Neural crest cell (in vitro differentiated cells): ENCODE measurements at regions not wholly inside any gene's neighbourhood (a gene's known extent, or its start where the extent isn't known, plus 50 kb on each side); places are given as distances from the start of the nearest gene placed in this dataset.

Experiments used
- DNase-seq: peaks from one replicate; pipeline ENCODE4 v3.0.0; 2021; ENCODE audit warnings: low read depth, mixed read lengths, low spot score
- H3K27ac Mint-ChIP-seq: one replicate; pipeline ENCODE4 v1.8.0; 2021; ENCODE audit warnings: mild to moderate bottlenecking, mixed read lengths; ENCODE audit not compliant: unreplicated experiment
- H3K27me3 Mint-ChIP-seq: 2 replicates; pipeline ENCODE4 v1.8.0; 2021; ENCODE audit warnings: low read depth, mild to moderate bottlenecking, mixed read lengths
- H3K36me3 Mint-ChIP-seq: 2 replicates; pipeline ENCODE4 v1.8.0; 2021; ENCODE audit warnings: low read depth, mild to moderate bottlenecking, mixed read lengths
- H3K4me1 Mint-ChIP-seq: 2 replicates; pipeline ENCODE4 v1.8.0; 2021; ENCODE audit warnings: mixed read lengths
- H3K4me3 Mint-ChIP-seq: one replicate; pipeline ENCODE4 v1.8.0; 2021; ENCODE audit warnings: mild to moderate bottlenecking, mixed read lengths
- H3K9me3 Mint-ChIP-seq: 2 replicates; pipeline ENCODE4 v1.8.0; 2021; ENCODE audit warnings: mixed read lengths
- TF ChIP-seq, protein P1 (sequence below): fragments of 200-600 bp; sonication (generic); conservative IDR thresholded peaks from 2 replicates; pipeline ENCODE4 v1.5.0; 2021; ENCODE audit warnings: antibody characterized with exemption, mild to moderate bottlenecking

DNA sequence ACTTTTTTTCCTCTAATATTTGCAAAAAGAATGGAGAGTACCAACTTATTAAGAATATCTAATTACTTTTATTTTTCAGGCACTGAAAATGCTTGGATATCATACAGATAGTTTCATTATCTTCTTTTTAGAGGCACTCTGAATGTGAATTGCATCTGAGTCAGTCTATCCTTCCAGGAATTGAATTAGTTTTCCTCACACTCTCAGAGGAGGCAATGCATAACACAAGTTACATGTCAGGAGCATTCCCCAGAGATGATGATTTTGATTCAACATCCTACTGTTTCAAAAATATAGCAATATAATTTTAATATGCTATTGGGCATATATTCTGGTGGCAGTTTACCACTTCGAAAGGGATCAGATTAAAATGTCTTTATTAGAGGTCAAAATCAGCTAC lies 1315.4 kb downstream of the PCDH9 start:
- no peak for DNase-seq
- Mint-ChIP-seq H3K4me1 (no peaks in the 10 kb centered on the region), H3K27ac (no peak overlapping the region), H3K36me3 (no peaks in the 10 kb centered on the region), H3K4me3 (no peak overlapping the region), H3K9me3 (no peaks in the 10 kb centered on the region), H3K27me3 (no peaks in the 10 kb centered on the region)
- TF ChIP-seq, protein P1, sequence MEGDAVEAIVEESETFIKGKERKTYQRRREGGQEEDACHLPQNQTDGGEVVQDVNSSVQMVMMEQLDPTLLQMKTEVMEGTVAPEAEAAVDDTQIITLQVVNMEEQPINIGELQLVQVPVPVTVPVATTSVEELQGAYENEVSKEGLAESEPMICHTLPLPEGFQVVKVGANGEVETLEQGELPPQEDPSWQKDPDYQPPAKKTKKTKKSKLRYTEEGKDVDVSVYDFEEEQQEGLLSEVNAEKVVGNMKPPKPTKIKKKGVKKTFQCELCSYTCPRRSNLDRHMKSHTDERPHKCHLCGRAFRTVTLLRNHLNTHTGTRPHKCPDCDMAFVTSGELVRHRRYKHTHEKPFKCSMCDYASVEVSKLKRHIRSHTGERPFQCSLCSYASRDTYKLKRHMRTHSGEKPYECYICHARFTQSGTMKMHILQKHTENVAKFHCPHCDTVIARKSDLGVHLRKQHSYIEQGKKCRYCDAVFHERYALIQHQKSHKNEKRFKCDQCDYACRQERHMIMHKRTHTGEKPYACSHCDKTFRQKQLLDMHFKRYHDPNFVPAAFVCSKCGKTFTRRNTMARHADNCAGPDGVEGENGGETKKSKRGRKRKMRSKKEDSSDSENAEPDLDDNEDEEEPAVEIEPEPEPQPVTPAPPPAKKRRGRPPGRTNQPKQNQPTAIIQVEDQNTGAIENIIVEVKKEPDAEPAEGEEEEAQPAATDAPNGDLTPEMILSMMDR: no peak

DNA sequence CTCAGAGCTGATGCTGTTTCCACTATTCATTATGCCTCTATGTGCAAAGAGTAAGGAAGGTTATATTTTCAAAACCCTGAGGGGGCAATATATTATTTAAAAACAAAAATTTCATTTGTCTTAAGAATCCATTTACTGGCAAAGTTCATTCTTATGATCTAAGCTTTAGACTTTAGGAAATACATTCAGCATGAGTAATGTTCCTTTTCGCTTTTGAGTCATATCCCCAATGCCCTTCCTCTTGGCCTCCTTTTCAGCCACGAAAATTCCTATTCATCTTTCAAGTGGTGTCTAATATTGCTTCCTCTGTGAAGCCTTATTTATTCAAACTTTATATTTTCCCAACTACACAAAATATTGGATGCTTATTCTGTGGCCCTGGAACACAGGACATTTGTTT lies 1317.0 kb downstream of the PCDH9 start:
- Mint-ChIP-seq H3K27ac (no peak overlapping the region), H3K9me3 (peaks cover 4% of the 10 kb centered on the region), H3K4me3 (no peak overlapping the region), H3K4me1 (no peaks in the 10 kb centered on the region), H3K36me3 (no peaks in the 10 kb centered on the region), H3K27me3 (no peaks in the 10 kb centered on the region)
- TF ChIP-seq, protein P1: no peak
- no peak for DNase-seq

DNA sequence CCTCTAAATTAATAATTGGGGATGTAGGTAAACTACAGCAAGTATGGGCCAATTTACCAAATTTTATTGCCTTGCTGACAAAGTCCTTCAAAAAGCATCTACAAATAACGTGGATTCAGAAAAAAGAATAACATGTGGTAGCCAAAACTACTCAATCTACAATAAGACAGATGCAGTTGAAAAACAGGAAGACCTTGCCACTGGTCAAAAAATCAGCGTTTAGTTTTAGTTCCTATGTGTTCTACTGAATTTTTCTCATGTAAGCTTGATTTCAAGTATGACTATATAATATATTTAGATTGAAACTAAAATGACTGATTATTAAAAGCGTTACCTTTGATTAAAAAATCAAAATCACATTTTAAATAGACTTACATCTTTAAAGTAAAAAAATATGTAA lies 1317.6 kb downstream of the PCDH9 start:
- H3K36me3 Mint-ChIP-seq: no peaks in the 10 kb centered on the region
- no peaks in the 10 kb centered on the region for H3K4me1 Mint-ChIP-seq
- no peak overlapping the region for H3K4me3 Mint-ChIP-seq
- no peak overlapping the region for H3K27ac Mint-ChIP-seq
- DNase-seq: no peak
- H3K27me3 Mint-ChIP-seq: no peaks in the 10 kb centered on the region
- TF ChIP-seq, protein P1: no peak
- H3K9me3 Mint-ChIP-seq: peaks cover 6% of the 10 kb centered on the region

DNA sequence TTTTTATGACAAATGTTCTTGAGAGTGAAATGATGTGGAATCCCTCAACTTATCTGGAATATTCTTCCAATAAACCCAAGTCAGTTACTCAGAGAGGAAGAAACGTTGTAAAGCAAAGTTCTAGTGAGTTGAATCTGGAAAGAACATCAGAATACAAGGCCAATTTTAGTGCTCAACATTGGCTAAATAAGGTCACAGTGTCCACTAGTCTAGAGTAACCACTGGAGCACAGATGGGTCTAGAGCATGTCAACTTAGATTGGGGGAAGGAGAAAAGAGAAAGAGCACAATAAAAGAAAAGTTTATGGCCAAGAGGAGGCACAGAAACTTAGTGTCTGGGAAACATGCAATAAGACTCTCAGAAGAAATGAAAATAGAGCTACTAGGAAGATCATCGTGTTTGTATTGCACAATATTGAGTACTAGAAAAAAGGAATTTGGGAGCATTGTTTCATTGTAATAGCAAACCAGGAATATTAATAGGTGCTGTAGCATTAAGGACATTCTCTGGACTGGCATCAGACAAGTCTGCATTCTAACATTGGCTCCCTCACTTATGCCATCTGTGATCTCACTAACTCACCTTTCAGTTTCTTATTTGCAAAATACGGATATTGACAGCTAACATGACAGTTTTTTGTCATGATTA lies 1318.5 kb downstream of the PCDH9 start:
- no peak for DNase-seq
- Mint-ChIP-seq H3K27ac (no peak overlapping the region), H3K4me1 (no peaks in the 10 kb centered on the region), H3K36me3 (no peaks in the 10 kb centered on the region), H3K27me3 (no peaks in the 10 kb centered on the region), H3K4me3 (no peak overlapping the region), H3K9me3 (peaks cover 6% of the 10 kb centered on the region)
- TF ChIP-seq, protein P1: no peak

DNA sequence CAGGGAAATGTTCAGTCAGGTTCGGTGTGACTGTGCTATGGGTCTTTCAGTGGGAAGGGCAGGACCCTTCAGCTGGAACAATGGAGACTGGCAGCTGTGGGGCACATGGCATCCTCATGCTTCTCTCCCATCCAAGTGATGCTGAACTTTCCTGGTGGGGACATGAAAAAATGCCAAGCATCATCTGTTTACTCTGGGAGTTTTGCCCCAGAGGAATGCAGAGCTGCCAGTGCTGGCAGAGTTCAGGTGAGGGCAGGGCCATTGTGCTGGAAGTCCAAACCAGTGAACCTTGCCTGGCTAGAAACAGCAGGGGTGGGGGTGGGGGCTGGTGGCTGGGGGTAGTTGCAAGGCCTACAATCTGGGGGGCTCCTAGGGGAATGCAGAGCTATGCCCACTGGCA lies 1320.6 kb downstream of the PCDH9 start:
- Mint-ChIP-seq H3K9me3 (peaks cover 13% of the 10 kb centered on the region), H3K36me3 (no peaks in the 10 kb centered on the region), H3K27me3 (no peaks in the 10 kb centered on the region)

More for the DNA sequence above, 1320.6 kb downstream of the PCDH9 start:
- no peak for DNase-seq
- Mint-ChIP-seq H3K27ac (no peak overlapping the region), H3K4me3 (no peak overlapping the region), H3K4me1 (no peaks in the 10 kb centered on the region)
- TF ChIP-seq, protein P1: no peak
